AG09319 (cell line): ENCODE measurements at regions not wholly inside any gene's neighbourhood (a gene's known extent, or its start where the extent isn't known, plus 50 kb on each side); places are given as distances from the start of the nearest gene placed in this dataset.

Experiments used
- DNase-seq: peaks from one replicate; pipeline ENCODE4 v3.0.0-alpha.2; 2010; ENCODE audit warnings: low read depth; ENCODE audit errors: extremely low read depth
- TF ChIP-seq, protein P1 (sequence below): IDR thresholded peaks from 2 replicates; pipeline ENCODE4 v1.5.1; 2011; ENCODE audit warnings: low read depth, mild to moderate bottlenecking, inconsistent platforms, low read length, moderate library complexity

DNA sequence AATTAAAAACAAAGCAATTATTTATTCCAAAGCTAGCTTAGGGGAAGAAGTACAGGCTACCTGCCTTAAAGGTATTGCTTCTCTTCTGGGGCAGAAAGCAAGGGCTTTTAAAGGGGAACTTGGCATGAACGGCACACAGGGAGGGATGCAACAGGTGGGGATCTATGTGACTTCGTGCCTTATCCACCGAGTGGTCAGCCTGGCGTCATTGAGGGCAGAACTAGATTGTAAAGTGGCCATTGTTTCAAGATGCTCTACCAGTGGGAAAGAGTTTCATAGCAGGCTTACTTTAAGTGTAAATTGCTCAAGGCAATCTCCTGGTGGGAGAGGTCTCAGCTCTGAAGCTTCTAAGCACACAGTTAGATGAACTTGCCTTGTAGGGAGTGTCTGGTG, 360.4 kb downstream of the ATP23 start:
- no peak for DNase-seq
- TF ChIP-seq, protein P1, sequence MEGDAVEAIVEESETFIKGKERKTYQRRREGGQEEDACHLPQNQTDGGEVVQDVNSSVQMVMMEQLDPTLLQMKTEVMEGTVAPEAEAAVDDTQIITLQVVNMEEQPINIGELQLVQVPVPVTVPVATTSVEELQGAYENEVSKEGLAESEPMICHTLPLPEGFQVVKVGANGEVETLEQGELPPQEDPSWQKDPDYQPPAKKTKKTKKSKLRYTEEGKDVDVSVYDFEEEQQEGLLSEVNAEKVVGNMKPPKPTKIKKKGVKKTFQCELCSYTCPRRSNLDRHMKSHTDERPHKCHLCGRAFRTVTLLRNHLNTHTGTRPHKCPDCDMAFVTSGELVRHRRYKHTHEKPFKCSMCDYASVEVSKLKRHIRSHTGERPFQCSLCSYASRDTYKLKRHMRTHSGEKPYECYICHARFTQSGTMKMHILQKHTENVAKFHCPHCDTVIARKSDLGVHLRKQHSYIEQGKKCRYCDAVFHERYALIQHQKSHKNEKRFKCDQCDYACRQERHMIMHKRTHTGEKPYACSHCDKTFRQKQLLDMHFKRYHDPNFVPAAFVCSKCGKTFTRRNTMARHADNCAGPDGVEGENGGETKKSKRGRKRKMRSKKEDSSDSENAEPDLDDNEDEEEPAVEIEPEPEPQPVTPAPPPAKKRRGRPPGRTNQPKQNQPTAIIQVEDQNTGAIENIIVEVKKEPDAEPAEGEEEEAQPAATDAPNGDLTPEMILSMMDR = no peak

DNA sequence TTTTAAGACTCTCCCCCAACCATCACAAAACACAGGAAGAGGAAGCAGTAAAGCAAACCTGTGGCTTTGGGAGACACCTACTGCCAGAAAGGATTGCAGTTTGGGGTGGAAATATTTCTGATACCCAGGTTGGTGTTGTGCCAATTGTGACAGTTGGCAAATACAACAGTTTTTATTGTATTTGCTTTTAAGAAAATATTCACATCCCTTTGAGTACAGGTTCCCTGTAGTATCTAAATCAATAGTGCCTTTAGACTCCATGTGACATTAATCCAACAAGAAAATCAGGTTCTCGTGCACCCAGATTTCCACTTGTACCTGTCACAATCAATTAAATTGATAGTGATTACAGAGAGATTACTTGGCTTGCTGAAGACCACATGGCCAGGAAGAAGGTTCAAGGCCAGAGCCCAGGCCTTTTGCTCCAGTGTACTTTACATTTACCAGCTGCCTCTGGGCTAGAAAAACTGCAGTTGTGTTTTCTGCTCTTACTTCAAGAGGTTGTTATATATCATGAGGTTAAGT, 361.2 kb downstream of the ATP23 start:
- TF ChIP-seq, protein P1 = no peak
- no peak for DNase-seq

DNA sequence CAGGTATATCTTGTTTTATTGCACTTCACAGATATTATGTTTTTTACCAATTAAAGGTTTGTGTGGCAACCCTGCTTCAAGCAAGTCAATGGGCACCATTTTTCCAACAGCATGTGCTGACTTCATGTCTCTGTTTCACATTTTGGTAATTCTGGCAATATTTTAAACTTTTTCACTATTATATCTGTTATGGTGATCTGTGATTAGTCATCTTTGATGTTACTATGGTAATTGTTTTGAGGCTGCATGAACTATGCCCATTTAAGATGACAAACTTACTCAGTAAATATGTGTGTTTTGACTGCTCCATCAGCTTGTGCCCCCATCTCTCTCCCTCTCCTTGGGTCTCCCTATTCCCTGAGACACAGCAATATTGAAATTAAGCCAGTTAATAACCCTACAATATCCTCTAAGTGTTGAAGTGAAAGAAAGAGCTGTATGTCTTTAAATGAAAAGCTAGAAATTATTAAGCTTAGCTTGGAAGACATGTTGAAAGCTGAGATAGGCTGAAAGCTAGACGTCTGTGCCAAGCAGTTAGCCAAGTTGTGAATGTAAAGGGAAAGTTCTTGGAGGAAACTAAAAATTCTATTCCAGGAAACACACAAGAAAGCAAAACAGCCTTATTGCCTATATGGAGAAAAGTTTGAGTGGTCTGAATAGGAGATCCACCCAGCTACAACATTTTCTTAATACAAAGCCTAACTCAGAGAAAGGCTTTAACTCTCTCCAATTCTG, 365.1 kb downstream of the ATP23 start:
- TF ChIP-seq, protein P1 = no peak
- DNase-seq = no peak

DNA sequence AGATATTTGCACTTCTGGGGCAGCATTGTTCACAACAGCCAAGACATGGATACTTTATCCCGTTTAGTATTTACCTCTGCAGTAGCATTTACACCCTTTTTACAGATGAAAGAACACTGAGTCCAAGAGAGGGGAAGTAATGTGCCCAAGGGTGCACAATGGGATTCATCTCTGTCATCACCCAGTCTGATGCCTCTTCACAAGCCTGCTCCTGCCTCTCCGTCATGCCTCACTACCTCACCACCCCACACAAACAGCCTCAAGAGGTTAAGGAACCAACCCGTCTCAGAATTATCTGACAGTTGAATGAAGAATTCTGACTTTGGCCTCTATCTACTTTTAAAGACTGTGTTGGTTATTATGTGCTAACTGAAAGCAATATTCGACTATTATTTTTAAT, 368.4 kb downstream of the ATP23 start:
- no peak for DNase-seq
- TF ChIP-seq, protein P1 = no peak

DNA sequence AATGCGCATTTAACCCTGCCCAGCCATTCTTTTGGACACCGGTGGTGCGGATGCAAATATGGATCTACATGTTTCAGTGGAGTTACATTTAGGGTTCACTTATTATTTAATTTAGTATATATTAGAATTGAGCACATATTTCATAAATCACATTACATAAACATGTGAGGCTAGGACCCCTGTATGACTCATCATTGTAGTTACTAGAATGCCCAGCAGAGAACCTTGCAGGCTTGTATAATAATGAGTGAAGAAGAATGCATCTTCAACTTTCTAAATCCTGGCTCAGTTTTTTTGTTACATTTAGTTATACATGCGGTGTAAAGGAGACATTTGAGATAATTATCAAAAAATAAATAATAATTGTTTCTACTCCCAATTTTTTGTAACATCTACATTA, 369.0 kb downstream of the ATP23 start:
- TF ChIP-seq, protein P1 = no peak
- no peak for DNase-seq

DNA sequence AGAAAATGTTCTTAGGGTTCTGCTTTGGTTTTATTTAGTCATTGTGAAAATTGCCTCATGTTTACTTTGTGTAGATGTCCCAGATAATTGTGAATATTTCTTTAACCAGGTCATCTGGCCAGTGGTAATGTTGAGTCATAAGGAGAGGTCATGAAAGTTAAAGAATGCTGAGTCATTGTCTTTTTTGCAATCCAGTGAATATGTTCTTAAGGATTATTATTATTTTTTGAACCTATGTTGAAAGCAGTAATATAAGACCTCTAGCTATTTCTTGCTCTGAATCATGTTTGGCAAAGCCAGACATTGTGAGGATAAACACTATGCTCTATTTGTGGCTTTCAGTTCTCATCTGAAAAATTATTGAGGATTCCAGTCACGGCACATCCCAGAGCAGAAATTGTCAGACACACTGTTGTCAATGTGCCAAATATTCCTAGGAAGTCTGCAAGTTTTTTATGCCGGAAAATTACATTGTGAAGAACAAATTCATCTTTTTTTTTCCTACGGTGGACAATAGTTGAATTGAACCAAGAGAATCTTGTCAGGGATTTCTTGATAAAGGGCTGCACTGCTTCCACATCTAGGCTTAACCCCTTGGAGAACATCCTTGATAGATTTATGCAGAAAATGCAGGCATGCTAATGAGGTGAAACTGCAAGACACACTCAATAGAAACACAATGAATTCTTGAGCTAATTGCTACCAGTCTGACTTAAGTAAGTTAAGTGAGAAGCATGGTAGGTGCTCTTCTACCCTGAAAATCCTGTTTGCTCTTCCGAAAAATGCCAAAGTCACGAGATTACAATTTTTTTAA, 369.6 kb downstream of the ATP23 start:
- peak; percentile 94 for DNase-seq
- TF ChIP-seq, protein P1 = no peak
